DMS53 (cell line): ENCODE measurements at regions not wholly inside any gene's neighbourhood (a gene's known extent, or its start where the extent isn't known, plus 50 kb on each side); places are given as distances from the start of the nearest gene placed in this dataset.

Experiments
- DNase-seq: peaks from one replicate; lab custom pipeline; 2025; lab: John Stamatoyannopoulos, UW

DNA sequence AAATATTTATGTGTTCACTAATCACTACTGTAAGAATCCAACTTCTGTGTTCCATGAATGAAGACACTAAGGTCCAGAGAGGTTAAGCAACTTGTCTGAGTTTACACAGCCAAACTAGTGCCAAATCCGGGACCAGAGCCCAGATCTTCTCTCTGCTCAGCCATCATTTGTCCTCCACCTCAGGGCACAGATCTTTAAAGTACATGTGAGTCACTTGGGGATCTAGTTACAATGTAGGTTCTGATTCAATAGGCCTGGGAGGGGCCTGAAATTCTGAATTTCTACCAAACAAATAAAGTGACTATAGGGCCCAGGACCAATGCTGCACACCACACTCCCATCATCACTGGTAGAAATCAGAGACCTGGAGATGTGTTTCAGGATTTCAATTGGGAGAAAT is 162.9 kb downstream of the GXYLT1 start:
- DNase-seq = peak; percentile 67

DNA sequence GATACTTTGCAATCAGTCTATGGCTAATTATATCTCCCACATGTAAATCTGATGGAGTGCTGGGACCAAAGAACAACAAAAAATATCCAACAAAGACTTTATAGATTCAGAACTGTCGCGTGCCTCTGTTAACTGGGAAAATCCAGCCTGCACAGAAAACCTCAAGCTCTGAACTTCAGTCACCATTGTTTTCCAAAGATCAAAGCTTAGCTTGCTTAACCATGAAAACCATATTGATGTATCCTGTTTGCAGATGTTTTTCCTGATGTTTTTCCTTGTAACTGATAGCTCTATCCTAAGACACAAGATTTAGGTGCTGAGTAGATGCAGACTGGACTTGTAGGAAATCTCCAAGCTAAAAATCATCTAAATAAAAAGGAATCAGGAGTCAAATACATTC is 163.7 kb downstream of the GXYLT1 start:
- DNase-seq = no peak

DNA sequence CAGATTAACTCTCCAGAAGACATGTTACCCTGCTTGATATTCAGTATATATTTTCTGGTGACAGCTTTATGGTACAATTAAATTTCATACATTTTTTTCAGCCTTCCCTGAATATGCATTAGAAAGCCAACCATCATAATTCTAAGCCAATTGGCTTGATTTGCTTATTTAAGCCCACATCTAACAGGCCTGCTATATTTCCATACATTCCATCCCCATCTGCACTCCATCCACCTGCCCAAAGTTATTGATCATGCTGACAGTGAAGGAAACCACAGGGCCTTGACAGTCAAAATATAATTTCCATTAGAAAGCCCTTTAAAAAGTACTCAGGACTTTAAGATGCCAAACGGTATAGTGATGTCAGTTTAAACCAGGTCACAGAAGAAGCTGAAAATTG is 164.3 kb downstream of the GXYLT1 start:
- no peak for DNase-seq

DNA sequence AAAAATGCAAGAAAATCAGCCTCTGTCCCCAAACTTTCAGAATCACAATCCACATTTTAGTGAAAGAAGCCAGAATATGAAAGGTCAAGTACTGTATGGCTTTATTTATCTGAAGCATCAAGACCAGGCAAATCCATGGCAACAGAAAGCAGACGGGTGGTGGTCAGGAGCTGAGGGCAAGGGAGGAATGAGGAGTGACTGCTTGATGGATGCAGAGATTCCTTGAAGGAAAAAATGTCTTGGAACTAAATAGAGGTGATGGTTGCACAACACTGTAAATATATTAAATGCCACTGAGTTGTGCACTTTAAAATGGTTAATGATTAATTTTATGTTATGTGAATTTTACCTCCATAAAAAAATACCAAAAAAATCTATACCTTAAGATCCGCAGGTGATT is 165.1 kb downstream of the GXYLT1 start:
- DNase-seq = peak; percentile 41

DNA sequence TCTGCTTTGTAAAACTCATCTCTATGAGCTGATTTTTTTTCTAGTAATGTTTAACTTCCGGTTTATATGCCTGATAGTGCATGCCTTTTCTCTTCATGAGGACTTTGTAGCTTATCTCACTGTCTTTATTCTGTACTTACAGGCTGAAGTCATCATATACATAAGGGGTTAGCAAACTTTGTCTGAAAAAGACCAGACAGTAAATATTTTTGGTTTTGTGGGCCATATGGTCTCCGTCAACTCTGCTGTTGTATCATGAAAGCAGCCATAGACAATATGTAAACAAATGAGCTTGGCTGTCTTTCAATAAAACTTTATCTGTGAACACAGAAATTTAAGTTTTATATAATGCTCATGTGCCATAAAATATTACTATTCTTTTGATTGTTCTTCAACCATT is 172.1 kb downstream of the GXYLT1 start:
- DNase-seq = peak; percentile 46

DNA sequence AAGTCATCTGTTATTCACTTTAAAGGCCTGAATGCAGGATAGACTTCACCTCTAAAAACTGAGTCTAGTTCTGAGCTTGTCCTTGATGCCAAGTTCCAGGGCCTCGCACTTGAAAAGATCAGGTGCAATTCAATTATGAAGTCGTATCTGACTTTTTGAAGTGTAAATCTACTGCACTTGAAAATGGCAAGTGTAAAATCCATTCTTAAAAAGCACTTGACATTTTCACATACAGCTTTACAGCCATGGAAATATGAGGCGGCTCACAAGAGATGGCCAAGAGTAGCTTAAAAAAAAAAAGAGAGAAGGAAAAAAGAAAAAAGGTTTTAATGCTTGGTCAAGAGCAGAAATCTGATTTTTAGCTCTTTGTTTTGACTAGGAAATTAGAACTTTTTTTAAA is 172.5 kb downstream of the GXYLT1 start:
- DNase-seq = peak; percentile 47

DNA sequence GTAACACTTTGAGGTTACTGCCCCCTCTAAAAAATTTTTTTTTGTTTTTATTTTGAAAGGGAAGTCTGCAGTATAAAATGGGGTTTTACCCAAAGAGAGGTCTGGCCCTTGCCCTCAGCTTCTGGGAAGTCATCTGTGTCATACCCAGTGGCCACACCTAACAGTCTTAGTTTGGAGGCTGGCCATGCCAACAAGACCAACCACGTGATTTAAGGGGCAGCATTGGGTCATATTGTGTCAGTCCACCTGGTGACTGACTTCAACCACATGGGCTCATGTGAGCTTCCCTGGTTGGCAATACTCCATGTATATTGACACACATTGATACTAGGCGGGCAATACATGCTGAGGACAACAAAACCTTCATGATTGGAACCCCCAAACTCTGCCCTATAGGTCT is 173.9 kb downstream of the GXYLT1 start:
- DNase-seq = no peak

DNA sequence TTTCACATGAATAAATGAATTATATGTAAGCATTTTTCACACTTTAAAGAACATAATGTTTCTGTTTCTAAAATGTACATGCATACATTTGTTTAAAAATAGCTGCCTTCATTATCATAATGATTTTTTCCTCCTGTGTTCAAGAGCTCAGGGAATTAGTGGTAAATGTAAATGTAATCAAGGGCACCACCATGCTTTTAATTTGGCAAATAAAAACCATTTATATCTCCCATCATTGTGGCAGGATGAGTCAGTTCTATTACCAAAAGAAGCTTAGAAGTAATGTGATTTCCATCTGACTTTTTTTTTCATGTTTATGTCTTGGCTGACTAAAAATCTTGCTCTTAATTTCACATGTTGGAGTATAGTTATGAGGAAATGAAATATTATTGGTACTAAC is 176.1 kb downstream of the GXYLT1 start:
- no peak for DNase-seq

DNA sequence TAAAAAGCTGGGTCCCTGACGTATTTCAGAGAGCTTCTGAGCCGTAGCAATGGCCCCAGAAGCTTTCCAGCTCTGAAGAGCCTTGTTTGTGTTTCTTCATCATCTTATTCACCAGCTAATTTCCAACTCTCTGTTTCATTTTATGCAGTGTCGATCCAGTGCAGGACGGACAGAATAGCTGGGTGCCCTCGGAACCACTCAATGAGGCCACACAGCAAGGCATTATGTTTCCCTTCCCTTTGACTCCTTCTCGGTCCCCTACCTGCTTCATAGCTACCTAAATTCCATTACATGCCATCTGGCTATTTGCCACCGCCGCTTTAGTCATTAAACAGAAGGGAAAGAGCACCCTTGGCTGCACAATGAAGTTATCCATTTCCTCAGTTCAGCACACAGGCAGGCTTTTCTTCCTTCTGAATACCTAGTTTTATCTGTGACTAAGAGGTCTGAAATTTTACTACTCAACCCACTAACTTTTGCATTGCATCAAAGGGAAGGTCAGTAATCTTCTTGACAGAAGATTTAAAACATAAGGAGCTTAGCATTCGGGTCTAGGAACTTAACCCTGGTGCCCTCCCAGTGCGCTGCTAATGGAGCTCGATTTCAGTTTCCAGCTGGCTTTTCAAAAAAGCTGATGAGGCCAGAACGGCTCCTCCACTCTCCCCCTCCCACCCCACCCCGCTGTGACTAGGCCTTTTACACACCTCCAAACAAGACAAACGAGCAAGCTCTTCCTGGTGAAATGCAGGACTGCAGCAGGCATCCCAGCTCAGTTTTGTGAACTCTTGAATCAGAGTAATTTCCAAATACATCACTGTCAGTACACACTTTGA is 176.8 kb downstream of the GXYLT1 start:
- no peak for DNase-seq

DNA sequence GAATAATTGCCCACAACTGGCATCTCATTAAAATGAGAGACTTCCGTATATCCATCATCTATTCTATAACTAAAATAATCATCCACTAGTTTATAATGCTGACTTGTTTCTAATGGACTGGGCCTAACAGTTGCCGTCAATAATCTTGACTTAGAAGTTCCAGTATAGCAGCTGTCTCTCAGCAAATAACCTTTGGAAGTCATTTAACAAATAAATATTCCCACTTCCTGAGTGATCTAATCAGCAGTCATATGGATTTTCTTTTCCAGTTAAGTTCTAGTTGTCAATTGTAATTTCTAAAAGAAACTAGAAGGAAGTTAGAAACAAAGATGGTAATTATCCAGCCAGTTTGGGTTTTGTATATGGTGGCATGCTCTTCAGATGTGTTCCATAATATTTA is 177.8 kb downstream of the GXYLT1 start:
- DNase-seq = no peak

DNA sequence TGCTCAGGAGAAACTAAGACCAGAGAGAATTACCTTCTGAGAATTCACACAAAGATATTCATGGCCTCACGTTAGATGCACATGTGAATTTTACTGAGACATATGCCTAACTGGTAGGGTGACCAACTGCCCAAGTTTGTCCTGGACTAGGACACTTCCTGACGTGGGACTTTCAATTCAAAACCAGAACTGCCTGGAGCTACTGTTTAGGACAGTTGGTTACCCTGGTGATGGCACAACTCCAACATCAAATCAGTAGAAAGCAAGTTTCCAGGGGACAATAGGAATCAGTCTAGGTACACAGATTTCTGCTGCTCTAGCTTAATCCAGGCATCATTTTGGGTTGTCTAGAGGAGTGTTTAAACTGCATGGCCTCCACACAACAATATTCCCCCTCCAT is 178.7 kb downstream of the GXYLT1 start:
- DNase-seq = no peak

DNA sequence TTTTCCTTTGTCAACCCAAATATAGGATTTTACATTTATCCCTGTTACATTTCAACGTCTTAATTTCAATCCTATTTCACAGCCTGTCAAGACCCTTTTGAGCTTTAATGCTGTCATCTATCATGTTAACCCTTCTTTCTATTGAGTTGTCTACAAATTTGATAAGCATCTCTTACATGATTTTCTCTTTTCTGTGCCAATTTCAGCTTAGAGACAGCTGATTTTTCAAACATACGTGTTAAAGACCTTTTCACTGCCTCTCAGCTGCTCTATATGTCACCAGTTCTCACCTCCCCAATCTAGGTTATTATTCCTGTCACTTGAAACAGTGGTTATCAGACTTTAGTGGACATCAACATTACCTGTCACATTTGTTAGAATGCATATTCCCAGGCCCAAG is 181.3 kb downstream of the GXYLT1 start:
- DNase-seq = no peak

DNA sequence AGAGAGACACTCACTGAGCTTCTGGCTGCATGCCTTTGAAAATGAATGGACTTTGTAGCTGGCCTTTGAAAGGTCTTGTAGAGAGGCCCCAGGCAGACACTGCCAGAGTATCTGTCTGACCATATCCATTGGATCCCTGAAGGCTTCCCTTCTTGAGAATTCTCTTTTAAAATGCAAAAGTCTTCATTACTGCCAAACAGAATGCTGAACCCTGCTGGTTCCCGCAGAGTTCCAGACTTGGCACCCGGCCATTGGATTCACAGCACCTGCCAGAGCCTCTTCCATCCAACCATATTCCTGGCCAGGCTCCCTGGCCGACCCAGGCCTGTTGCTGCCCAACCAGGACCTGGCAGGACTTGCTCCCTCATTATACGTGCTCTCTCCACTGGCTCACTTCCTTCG is 182.5 kb downstream of the GXYLT1 start:
- peak; percentile 52 for DNase-seq

DNA sequence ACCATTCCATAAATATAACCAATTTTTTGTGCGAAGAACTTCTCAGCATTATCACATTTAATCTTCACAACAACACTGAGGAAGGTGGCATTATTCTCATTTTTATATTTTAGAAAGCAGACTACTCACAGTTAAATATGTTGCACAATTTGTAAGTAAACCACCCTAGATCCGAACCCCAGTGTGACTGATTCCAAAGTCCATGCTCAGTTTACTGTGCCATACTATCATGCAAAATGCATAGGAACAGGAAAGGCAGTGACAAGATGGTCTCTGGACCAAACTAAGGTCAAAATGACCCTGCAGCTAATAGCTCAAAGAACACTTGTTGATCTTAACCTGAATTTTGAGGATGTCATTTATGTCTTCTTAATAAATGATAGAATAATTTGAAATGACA is 185.4 kb downstream of the GXYLT1 start:
- no peak for DNase-seq

DNA sequence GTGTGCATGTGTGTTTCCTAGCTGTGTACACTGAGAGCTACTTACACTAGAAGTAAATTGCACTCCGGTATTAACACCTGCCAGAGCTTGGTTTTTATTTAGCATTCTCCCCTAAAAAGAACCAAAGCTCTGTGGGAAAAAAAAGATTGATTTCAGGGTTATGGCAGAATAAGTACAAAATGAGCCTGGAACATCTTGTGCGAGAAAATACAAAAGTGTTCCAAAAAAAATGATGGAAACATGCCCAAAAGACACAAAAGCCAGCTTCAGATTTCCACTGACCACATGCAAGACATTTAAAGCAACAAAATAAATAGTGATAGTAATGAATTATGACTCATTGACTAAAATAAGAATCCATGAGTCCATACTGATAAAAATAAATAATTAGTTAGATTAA is 188.3 kb downstream of the GXYLT1 start:
- DNase-seq = no peak

DNA sequence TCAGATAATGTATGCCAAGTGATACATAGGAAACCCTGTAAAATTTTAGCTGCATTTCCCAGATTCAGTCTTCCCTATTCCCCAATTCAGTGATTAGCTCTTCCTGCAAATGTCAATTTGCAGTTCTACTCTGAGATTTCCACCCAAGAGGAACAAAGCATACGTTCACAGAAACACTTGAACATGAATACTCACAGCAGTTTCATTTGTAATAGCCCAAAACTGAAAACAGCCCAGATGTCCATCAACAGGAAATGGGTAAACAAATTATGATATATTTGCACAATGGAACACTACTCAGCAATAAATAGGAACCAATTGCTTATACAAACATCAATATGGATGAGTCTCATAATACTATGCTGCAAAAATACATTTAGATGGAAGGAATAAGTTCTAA is 194.2 kb downstream of the GXYLT1 start:
- DNase-seq = peak; percentile 52

DNA sequence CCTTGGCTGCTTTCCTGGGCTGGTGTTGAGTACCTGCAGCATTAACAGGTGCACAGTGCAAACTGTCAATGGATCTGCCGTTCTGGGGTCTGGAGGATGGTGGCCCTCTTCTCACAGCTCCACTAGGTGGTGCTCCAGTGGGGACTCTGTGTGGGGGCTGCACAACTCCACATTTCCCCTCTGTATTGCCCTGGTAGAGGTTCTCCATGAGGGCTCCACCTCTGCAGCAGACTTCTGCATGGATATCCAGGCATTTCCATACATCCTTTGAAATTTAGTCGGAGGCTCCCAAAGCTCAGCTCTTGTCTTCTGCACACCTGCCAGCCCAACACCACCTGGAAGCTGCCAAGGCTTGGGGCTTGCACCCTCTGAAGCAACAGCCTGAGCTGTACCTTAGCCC is 198.6 kb downstream of the GXYLT1 start:
- DNase-seq = peak; percentile 55

DNA sequence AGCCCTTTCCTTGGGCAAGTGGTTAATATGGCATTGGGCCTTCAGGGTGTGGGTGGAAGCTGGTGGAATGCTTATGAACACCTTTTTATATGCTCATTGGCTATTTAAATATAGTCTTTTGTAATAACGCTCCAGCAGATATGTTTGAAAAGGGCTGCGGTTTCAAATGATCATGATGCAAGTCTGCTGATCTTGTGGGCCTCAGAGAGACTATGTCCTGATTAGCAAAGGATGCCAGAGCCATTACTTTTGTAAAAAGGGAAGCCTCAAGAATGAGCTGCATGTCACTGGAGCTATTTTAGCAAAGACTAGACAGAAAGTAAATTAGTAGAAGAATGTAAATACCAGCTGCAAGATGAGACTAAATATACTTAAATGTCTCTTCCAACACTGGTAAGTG is 200.5 kb downstream of the GXYLT1 start:
- DNase-seq = no peak

DNA sequence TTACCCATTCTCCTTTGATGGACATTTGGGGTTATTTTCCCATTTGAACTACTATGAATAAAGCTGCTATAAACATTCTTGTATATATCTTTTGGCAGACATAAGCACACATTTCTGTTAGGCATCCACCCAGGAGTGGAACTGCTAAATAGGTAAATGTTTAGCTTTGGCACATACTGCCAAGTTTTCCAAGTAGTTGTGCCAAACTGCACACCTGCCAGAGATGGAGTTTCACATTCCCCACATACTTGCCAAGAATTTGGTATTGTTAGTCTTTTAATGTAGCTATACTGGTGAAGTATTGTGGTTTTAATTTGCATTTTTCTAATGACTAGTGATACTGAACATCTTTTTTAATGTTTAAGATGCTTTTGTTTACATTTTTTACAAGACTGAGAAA is 201.0 kb downstream of the GXYLT1 start:
- DNase-seq = no peak

DNA sequence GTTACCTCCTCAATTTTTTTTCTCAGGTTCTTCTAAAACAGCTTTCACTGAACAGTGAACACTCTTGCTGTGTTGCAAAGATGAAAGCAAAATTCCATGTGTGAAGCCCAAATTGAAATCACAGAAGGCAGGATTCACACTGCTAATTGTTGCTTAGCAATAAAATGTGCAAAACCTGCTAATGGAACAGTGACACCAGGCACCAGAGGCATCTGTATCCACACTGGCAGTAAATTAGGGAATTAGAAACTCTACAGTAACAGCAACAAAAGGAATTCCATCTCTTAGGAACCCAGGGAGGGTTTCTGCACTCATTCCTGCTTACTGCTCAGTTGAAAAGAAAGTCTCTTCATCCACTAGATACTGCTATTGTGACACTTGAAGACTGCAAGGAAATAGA is 202.3 kb downstream of the GXYLT1 start:
- no peak for DNase-seq

DNA sequence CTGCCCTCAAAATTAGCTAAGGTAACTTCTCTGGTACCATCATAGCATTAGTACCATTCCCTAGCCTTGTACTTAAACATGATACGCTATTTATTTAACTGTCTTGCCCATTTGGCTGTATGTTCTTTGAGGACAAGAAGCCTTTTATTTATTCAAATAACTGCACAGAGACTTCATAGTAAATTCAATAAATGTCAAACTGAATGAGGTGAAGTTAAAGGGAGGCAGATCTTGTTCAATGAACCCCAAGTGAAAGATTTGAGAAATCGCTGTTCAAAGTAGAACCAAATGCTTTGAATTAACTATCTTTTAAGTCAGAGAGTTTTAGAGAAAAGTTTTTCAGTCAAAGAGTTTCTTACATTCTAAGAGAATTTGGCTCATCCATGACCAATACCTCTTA is 203.6 kb downstream of the GXYLT1 start:
- DNase-seq = no peak

DNA sequence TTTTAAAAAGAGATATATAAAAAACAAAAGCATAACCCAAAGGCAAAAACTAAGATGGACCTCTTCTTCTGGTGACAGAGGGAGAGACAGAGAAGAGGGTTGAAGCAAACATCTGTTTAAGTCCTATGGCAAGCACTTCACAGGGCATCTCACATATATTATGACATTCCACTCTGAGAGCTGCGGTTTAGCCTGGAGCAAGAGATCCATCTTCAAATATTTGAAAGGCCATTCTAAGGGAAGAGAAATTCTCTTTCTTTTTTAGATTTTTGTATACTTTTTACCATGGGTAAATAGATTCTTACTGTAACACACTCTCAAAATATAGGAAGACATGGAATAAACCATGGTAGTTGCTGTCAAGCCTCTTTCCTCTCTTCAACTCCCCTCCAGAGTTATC is 204.1 kb downstream of the GXYLT1 start:
- DNase-seq = no peak

DNA sequence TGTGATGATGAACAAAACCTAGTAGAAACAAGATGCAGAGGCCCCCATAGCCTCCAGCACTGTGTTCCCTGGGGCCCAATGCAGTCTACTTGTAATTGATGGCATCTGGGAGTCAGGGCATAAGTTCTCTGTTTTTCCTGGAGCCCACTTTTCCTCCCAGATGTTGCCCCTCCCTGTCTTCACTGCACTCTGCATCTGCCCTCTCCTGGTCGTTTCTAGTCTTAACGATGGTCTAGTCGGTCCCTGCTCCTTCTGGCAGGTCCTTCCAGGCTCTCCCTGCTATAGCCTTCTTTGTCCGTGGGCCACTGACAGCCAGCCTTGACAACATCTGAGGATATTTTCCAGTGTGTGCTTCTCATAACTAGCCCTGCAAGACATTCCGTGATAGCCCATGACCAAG is 208.3 kb downstream of the GXYLT1 start:
- DNase-seq = peak; percentile 22

DNA sequence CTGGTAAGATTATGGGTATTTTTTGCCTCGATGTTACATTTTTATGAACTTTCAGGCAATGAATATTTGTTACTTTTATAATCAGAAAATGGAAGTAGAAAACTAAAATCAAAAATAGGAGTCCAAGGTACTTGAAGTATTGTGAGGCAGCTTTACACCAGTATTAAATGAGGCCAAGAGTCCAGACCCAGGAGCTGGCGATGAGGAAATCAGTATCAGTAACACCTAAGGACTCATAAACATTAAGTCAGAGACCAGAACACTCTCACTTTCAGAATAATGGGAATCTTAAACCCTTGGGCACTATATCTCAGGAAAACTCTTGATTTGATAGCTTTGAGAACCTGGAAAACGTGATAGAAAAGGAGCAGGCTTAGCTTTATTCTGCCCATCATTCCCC is 208.8 kb downstream of the GXYLT1 start:
- no peak for DNase-seq
